ENCODE measurements at regions not wholly inside any gene's neighbourhood (a gene's known extent, or its start where the extent isn't known, plus 50 kb on each side); places are given as distances from the start of the nearest gene placed in this dataset.

- H3K18ac ChIP-seq (ENCODE audit: low read depth, low read length) = no peak overlapping the region
- no peaks in the 10 kb centered on the region for H3K79me1 ChIP-seq (ENCODE audit: low read depth in 1 of 2, low read length in 2 of 2)
- no peak overlapping the region for H4K5ac ChIP-seq (ENCODE audit: low read depth, low read length)
- in situ Hi-C loops (cut with MboI; ENCODE audit: low sequenced_read_pairs) = no loop called here
- dilution Hi-C loops (cut with HindIII; ENCODE audit: low sequenced_read_pairs, unreplicated experiment) = no loop called here
- H3K14ac ChIP-seq (replicated peaks; ENCODE audit: low read depth, low read length) = no peak overlapping the region
- no peak overlapping the region for H2BK120ac ChIP-seq (ENCODE audit: low read depth, low read length)
- no peak overlapping the region for H2BK20ac ChIP-seq (ENCODE audit: low read depth, low read length)
- H3K36me3 ChIP-seq (ENCODE audit: control insufficient read depth, insufficient read depth, low read length) = no peaks in the 10 kb centered on the region
- TF ChIP-seq, protein P1, sequence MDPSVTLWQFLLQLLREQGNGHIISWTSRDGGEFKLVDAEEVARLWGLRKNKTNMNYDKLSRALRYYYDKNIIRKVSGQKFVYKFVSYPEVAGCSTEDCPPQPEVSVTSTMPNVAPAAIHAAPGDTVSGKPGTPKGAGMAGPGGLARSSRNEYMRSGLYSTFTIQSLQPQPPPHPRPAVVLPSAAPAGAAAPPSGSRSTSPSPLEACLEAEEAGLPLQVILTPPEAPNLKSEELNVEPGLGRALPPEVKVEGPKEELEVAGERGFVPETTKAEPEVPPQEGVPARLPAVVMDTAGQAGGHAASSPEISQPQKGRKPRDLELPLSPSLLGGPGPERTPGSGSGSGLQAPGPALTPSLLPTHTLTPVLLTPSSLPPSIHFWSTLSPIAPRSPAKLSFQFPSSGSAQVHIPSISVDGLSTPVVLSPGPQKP (IDR thresholded peaks at IDR 0.05; ENCODE audit: borderline replicate concordance, low read depth, low read length) = no peak
- TF ChIP-seq RFX5 (IDR thresholded peaks at IDR 0.05; ENCODE audit: low read depth, low read length) (no peak), NFE2L2 (IDR thresholded peaks at IDR 0.05; ENCODE audit: low read depth, low read length) (no peak)
- H3K27ac ChIP-seq (ENCODE audit: insufficient read depth, low read length) = no peak overlapping the region
- H3K4me2 ChIP-seq (ENCODE audit: low read depth, low read length) = no peak overlapping the region
- no peak overlapping the region for H4K8ac ChIP-seq (ENCODE audit: low read depth in 2 of 2, low read length in 2 of 2)
- no peak overlapping the region for H4K91ac ChIP-seq (ENCODE audit: insufficient read depth, low read depth, low read length)
- no peak overlapping the region for H3K56ac ChIP-seq (ENCODE audit: extremely low read depth, insufficient read depth, low read length)
- no peak overlapping the region; the same call in 1 of the 2 replicates for H3K23ac ChIP-seq (ENCODE audit: low read depth, low read length)
- ChIA-PET CTCF (interaction anchor here (1.6 kb wide), 1 partner anchor 14 kb away, joined by 3 read pairs; no protein-coding TSS in a partner anchor), POLR2A (ENCODE audit: unreplicated experiment) (no interaction called here)
- no peak overlapping the region for H2BK15ac ChIP-seq (ENCODE audit: low read depth, low read length)
- DNase-seq (no peak), ATAC-seq (ENCODE audit: low read depth) (no peak)
- no TSS peak for BruUV-seq (replicated peaks)
- no peak overlapping the region for H2BK5ac ChIP-seq (ENCODE audit: low read depth, low read length, poor library complexity, severe bottlenecking)
- peaks cover 49% of the 10 kb centered on the region for H3K27me3 ChIP-seq (ENCODE audit: control insufficient read depth, insufficient read depth, low read length)
- H3K9me1 ChIP-seq (ENCODE audit: insufficient read depth, low read length) = no peaks in the 10 kb centered on the region
- intact Hi-C loops (cut with micrococcal nuclease) = no loop called here
- H3K4me3 ChIP-seq (ENCODE audit: insufficient read depth, low read depth, low read length) = no peak overlapping the region
- no peak overlapping the region for H2AFZ ChIP-seq (replicated peaks; ENCODE audit: low read length, poor library complexity)
- H2AK9ac ChIP-seq (replicated peaks; ENCODE audit: low read depth, low read length, poor library complexity) = no peak overlapping the region
- H3K4me1 ChIP-seq (ENCODE audit: control insufficient read depth, insufficient read depth, low read length) = no peaks in the 10 kb centered on the region
- WGBS, 2 experiments (ENCODE audit: extremely low coverage in 2 of 2, insufficient read length in 1 of 2) = no CpG with 5 or more reads among the region's 5 CpGs
- H3K4ac ChIP-seq (ENCODE audit: low read depth, low read length) = no peak overlapping the region
- no peak overlapping the region for H3K9ac ChIP-seq (ENCODE audit: low read depth, low read length)
- H3K9me3 ChIP-seq (ENCODE audit: control insufficient read depth, insufficient read depth, low read length) = no peaks in the 10 kb centered on the region
- H4K20me1 ChIP-seq (ENCODE audit: insufficient read depth, low read length) = no peaks in the 10 kb centered on the region
- no peak overlapping the region for H2AK5ac ChIP-seq (ENCODE audit: low read depth, low read length)
Observed at GRCh38 chr14:22476005-22476751, 112.8 kb downstream of the DAD1 start.

Data from IMR-90 (cell line).